GM23338 (cell line): ENCODE measurements at regions not wholly inside any gene's neighbourhood (a gene's known extent, or its start where the extent isn't known, plus 50 kb on each side); places are given as distances from the start of the nearest gene placed in this dataset.

Experiments
- CREB1 ChIP-seq: fragments of 250-450 bp; sonication (Bioruptor Pico); IDR thresholded peaks from 2 replicates; pipeline ENCODE4 v1.5.0; 2020; ENCODE audit warnings: low read depth, mild to moderate bottlenecking, moderate library complexity
- CTCF ChIP-seq, 2 experiments: fragments of 200-600 bp in 1 of 2; sonication (generic) in 1 of 2; conservative IDR thresholded peaks; 2 replicates each; pipeline versions ENCODE4 v1.5.1 to v1.6.1; 2016 to 2017; ENCODE audit warnings: antibody characterized with exemption in 2 of 2, low read depth in 2 of 2, mild to moderate bottlenecking in 2 of 2, moderate library complexity in 1 of 2
- ETS1 ChIP-seq: IDR thresholded peaks from 2 replicates; pipeline ENCODE4 v1.6.1; 2016; ENCODE audit warnings: antibody characterized with exemption
- EZH2 ChIP-seq: fragments of 200-600 bp; sonication (generic); IDR thresholded peaks from one replicate; pipeline ENCODE4 v1.8.0; 2017; ENCODE audit warnings: antibody characterized with exemption, mild to moderate bottlenecking, low read depth; ENCODE audit not compliant: unreplicated experiment
- EZH2phosphoT487 ChIP-seq: fragments of 200-600 bp; sonication (generic); IDR thresholded peaks from one replicate; pipeline ENCODE4 v1.8.1; 2018; ENCODE audit warnings: antibody characterized with exemption; ENCODE audit not compliant: unreplicated experiment
- JUNB ChIP-seq: IDR thresholded peaks from one replicate; pipeline ENCODE4 v1.6.1; 2016; ENCODE audit warnings: antibody characterized with exemption; ENCODE audit not compliant: unreplicated experiment
- NANOG ChIP-seq: IDR thresholded peaks from 2 replicates; pipeline ENCODE4 v1.6.1; 2016; ENCODE audit warnings: antibody characterized with exemption, borderline replicate concordance
- POLR2AphosphoS5 ChIP-seq: IDR thresholded peaks from 2 replicates; pipeline ENCODE4 v1.6.1; 2016; ENCODE audit warnings: antibody characterized with exemption, low read depth
- REST ChIP-seq: IDR thresholded peaks from one replicate; pipeline ENCODE4 v1.6.1; 2018; ENCODE audit warnings: antibody characterized with exemption; ENCODE audit not compliant: unreplicated experiment
- STAT1 ChIP-seq: IDR thresholded peaks from one replicate; pipeline ENCODE4 v1.6.1; 2016; ENCODE audit warnings: antibody characterized with exemption; ENCODE audit not compliant: unreplicated experiment
- ZNF114 ChIP-seq: fragments of 250-450 bp; sonication (Bioruptor Pico); IDR thresholded peaks from 2 replicates; pipeline ENCODE4 v1.5.0; 2020; ENCODE audit warnings: mild to moderate bottlenecking, moderate library complexity
- ZNF331 ChIP-seq: fragments of 250-450 bp; sonication (Bioruptor Pico); IDR thresholded peaks from 2 replicates; pipeline ENCODE4 v1.5.0; 2020; ENCODE audit warnings: low read depth, mild to moderate bottlenecking, moderate library complexity
- ZNF462 ChIP-seq: fragments of 250-450 bp; sonication (Bioruptor Pico); IDR thresholded peaks from 2 replicates; pipeline ENCODE4 v1.5.0; 2020; ENCODE audit warnings: mild to moderate bottlenecking, moderate library complexity

GRCh38 chr14:22423958-22424357 lies 165.1 kb downstream of the DAD1 start:
- no peak for TF ChIP-seq CTCF (conservative IDR thresholded peaks at IDR 0.05; ENCODE audit: low read depth in 2 of 2)
- TF ChIP-seq EZH2, result no peak
- no peak for TF ChIP-seq REST
- no peak for TF ChIP-seq JUNB
- no peak for TF ChIP-seq POLR2AphosphoS5
- TF ChIP-seq CREB1 (CRISPR knock-in tag), result no peak
- TF ChIP-seq EZH2phosphoT487, result no peak
- no peak for TF ChIP-seq NANOG
- no peak for TF ChIP-seq ETS1
- no peak for TF ChIP-seq STAT1
- no peak for TF ChIP-seq ZNF331 (CRISPR knock-in tag)
- TF ChIP-seq ZNF462 (CRISPR knock-in tag), result no peak
- TF ChIP-seq ZNF114 (CRISPR knock-in tag), result no peak
